ENCODE measurements at regions not wholly inside any gene's neighbourhood (a gene's known extent, or its start where the extent isn't known, plus 50 kb on each side); places are given as distances from the start of the nearest gene placed in this dataset.

GRCh38 chr6:120303527-120303926 lies 954.0 kb upstream of the MAN1A1 start:
- POLR2A ChIA-PET (ENCODE audit: low non-redundant PET) = no interaction called here
- H3K27me3 ChIP-seq (replicated peaks; ENCODE audit: insufficient read depth, low read depth, low read length, poor library complexity) = no peaks in the 10 kb centered on the region
- H3K4me3 ChIP-seq (ENCODE audit: low read depth, low read length, poor library complexity, severe bottlenecking) = no peak overlapping the region
- H3K27ac ChIP-seq (ENCODE audit: low read depth, low read length, poor library complexity, severe bottlenecking) = no peak overlapping the region
- CTCF ChIA-PET = no interaction called here
- no peak for DNase-seq (ENCODE audit: low spot score)
- intact Hi-C loops (cut with micrococcal nuclease; ENCODE audit: unreplicated experiment) = no loop called here
- H3K4me1 ChIP-seq (ENCODE audit: insufficient read depth, low read length, poor library complexity, severe bottlenecking) = no peaks in the 10 kb centered on the region
- no peaks in the 10 kb centered on the region for H3K36me3 ChIP-seq (ENCODE audit: insufficient read depth, low read length, poor library complexity, severe bottlenecking)
- no peak for TF ChIP-seq EZH2 (IDR thresholded peaks at IDR 0.05; ENCODE audit: borderline replicate concordance, low read depth, low read length, poor library complexity, severe bottlenecking)
- TF ChIP-seq CTCF (conservative IDR thresholded peaks at IDR 0.05; ENCODE audit: low read depth, low read length) = no peak
- BruUV-seq (replicated peaks) = no TSS peak
- H3K9me3 ChIP-seq (ENCODE audit: low read depth, low read length, poor library complexity, severe bottlenecking) = no peaks in the 10 kb centered on the region

GRCh38 chr6:120302041-120302440 lies 952.5 kb upstream of the MAN1A1 start:
- H3K27me3 ChIP-seq (replicated peaks; ENCODE audit: insufficient read depth, low read depth, low read length, poor library complexity) = no peaks in the 10 kb centered on the region
- BruUV-seq (replicated peaks) = no TSS peak
- intact Hi-C loops (cut with micrococcal nuclease; ENCODE audit: unreplicated experiment) = no loop called here
- TF ChIP-seq EZH2 (IDR thresholded peaks at IDR 0.05; ENCODE audit: borderline replicate concordance, low read depth, low read length, poor library complexity, severe bottlenecking) (no peak), CTCF (conservative IDR thresholded peaks at IDR 0.05; ENCODE audit: low read depth, low read length) (no peak)
- H3K4me1 ChIP-seq (ENCODE audit: insufficient read depth, low read length, poor library complexity, severe bottlenecking) = no peaks in the 10 kb centered on the region
- POLR2A ChIA-PET (ENCODE audit: low non-redundant PET) = no interaction called here
- no peak overlapping the region for H3K27ac ChIP-seq (ENCODE audit: low read depth, low read length, poor library complexity, severe bottlenecking)
- CTCF ChIA-PET = no interaction called here
- H3K9me3 ChIP-seq (ENCODE audit: low read depth, low read length, poor library complexity, severe bottlenecking) = no peaks in the 10 kb centered on the region
- DNase-seq (ENCODE audit: low spot score) = no peak
- H3K4me3 ChIP-seq (ENCODE audit: low read depth, low read length, poor library complexity, severe bottlenecking) = no peak overlapping the region
- H3K36me3 ChIP-seq (ENCODE audit: insufficient read depth, low read length, poor library complexity, severe bottlenecking) = no peaks in the 10 kb centered on the region

GRCh38 chr6:120290964-120291363 lies 941.4 kb upstream of the MAN1A1 start:
- H3K36me3 ChIP-seq (ENCODE audit: insufficient read depth, low read length, poor library complexity, severe bottlenecking) = no peaks in the 10 kb centered on the region
- no peak overlapping the region for H3K4me3 ChIP-seq (ENCODE audit: low read depth, low read length, poor library complexity, severe bottlenecking)
- TF ChIP-seq EZH2 (IDR thresholded peaks at IDR 0.05; ENCODE audit: borderline replicate concordance, low read depth, low read length, poor library complexity, severe bottlenecking) (no peak), CTCF (conservative IDR thresholded peaks at IDR 0.05; ENCODE audit: low read depth, low read length) (no peak)
- H3K4me1 ChIP-seq (ENCODE audit: insufficient read depth, low read length, poor library complexity, severe bottlenecking) = no peaks in the 10 kb centered on the region
- CTCF ChIA-PET = no interaction called here
- H3K27ac ChIP-seq (ENCODE audit: low read depth, low read length, poor library complexity, severe bottlenecking) = no peak overlapping the region
- intact Hi-C loops (cut with micrococcal nuclease; ENCODE audit: unreplicated experiment) = no loop called here
- DNase-seq (ENCODE audit: low spot score) = no peak
- H3K9me3 ChIP-seq (ENCODE audit: low read depth, low read length, poor library complexity, severe bottlenecking) = peaks cover 4% of the 10 kb centered on the region
- H3K27me3 ChIP-seq (replicated peaks; ENCODE audit: insufficient read depth, low read depth, low read length, poor library complexity) = no peaks in the 10 kb centered on the region
- POLR2A ChIA-PET (ENCODE audit: low non-redundant PET) = no interaction called here
- no TSS peak for BruUV-seq (replicated peaks)
